WTC11 (cell line): ENCODE measurements at regions not wholly inside any gene's neighbourhood (a gene's known extent, or its start where the extent isn't known, plus 50 kb on each side); places are given as distances from the start of the nearest gene placed in this dataset.

ENCODE experiments used
- ATF1 ChIP-seq: sonication (generic); formaldehyde crosslinking; IDR thresholded peaks from 2 replicates; pipeline ENCODE4 v1.8.1; 2023; ENCODE audit warnings: mild to moderate bottlenecking, moderate library complexity, missing genetic modification reagents
- CTCF ChIP-seq: fragments of 200-600 bp; IDR thresholded peaks from 2 replicates; pipeline ENCODE4 v1.8.0; 2022; ENCODE audit warnings: antibody characterized with exemption
- E2F5 ChIP-seq: sonication (generic); formaldehyde crosslinking; IDR thresholded peaks from 2 replicates; pipeline ENCODE4 v1.8.1; 2022; ENCODE audit warnings: mild to moderate bottlenecking, moderate library complexity, missing genetic modification reagents
- ZNF219 ChIP-seq: sonication (generic); formaldehyde crosslinking; IDR thresholded peaks from 2 replicates; pipeline ENCODE4 v1.8.0; 2023; ENCODE audit warnings: missing genetic modification reagents, mild to moderate bottlenecking, borderline replicate concordance
- TF ChIP-seq, protein P1 (sequence below): sonication (generic); formaldehyde crosslinking; IDR thresholded peaks from 2 replicates; pipeline ENCODE4 v1.8.1; 2022; ENCODE audit warnings: missing genetic modification reagents, borderline replicate concordance
- TF ChIP-seq, protein P2 (sequence below): sonication (generic); formaldehyde crosslinking; IDR thresholded peaks from 2 replicates; pipeline ENCODE4 v1.8.1; 2023; ENCODE audit warnings: mild to moderate bottlenecking, missing genetic modification reagents, moderate library complexity
- TF ChIP-seq, protein P3 (sequence below): sonication (generic); formaldehyde crosslinking; IDR thresholded peaks from 2 replicates; pipeline ENCODE4 v1.8.0; 2022; ENCODE audit warnings: mild to moderate bottlenecking, missing genetic modification reagents

GRCh38 chr14:21915826-21916225 lies 242.2 kb upstream of the OR4E1 start:
- TF ChIP-seq E2F5, result no peak
- TF ChIP-seq CTCF, result no peak
- no peak for TF ChIP-seq ZNF219 (CRISPR knock-in tag)
- TF ChIP-seq, protein P1, sequence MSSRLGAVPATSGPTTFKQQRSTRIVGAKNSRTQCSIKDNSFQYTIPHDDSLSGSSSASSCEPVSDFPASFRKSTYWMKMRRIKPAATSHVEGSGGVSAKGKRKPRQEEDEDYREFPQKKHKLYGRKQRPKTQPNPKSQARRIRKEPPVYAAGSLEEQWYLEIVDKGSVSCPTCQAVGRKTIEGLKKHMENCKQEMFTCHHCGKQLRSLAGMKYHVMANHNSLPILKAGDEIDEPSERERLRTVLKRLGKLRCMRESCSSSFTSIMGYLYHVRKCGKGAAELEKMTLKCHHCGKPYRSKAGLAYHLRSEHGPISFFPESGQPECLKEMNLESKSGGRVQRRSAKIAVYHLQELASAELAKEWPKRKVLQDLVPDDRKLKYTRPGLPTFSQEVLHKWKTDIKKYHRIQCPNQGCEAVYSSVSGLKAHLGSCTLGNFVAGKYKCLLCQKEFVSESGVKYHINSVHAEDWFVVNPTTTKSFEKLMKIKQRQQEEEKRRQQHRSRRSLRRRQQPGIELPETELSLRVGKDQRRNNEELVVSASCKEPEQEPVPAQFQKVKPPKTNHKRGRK (CRISPR knock-in tag), result no peak
- TF ChIP-seq, protein P2, sequence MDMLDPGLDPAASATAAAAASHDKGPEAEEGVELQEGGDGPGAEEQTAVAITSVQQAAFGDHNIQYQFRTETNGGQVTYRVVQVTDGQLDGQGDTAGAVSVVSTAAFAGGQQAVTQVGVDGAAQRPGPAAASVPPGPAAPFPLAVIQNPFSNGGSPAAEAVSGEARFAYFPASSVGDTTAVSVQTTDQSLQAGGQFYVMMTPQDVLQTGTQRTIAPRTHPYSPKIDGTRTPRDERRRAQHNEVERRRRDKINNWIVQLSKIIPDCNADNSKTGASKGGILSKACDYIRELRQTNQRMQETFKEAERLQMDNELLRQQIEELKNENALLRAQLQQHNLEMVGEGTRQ (CRISPR knock-in tag), result no peak
- TF ChIP-seq, protein P3, sequence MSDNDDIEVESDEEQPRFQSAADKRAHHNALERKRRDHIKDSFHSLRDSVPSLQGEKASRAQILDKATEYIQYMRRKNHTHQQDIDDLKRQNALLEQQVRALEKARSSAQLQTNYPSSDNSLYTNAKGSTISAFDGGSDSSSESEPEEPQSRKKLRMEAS (CRISPR knock-in tag), result no peak
- no peak for TF ChIP-seq ATF1 (CRISPR knock-in tag)
